ENCODE measurements at regions not wholly inside any gene's neighbourhood (a gene's known extent, or its start where the extent isn't known, plus 50 kb on each side); places are given as distances from the start of the nearest gene placed in this dataset.

DNA sequence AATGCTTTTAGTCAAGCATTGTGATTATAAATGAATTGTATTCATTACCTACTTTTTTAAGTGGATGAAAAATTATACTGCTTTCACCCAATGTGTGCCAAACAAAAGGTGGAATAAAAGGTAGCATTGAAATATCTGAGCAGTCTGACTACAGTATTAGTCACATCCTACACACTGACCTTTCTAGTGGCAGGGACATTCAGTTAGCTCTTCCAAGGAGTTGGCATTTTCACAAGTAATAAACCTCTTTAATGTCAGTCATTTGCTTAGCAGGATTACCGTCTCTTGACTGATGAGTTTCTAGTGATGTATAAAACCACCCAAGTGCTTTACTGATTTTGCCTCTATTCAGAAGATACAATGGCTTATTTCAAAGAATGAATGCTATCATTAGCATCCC lies 687.9 kb downstream of the ARAP2 start:
- no peak for TF ChIP-seq EGR1 (IDR thresholded peaks at IDR 0.05)

DNA sequence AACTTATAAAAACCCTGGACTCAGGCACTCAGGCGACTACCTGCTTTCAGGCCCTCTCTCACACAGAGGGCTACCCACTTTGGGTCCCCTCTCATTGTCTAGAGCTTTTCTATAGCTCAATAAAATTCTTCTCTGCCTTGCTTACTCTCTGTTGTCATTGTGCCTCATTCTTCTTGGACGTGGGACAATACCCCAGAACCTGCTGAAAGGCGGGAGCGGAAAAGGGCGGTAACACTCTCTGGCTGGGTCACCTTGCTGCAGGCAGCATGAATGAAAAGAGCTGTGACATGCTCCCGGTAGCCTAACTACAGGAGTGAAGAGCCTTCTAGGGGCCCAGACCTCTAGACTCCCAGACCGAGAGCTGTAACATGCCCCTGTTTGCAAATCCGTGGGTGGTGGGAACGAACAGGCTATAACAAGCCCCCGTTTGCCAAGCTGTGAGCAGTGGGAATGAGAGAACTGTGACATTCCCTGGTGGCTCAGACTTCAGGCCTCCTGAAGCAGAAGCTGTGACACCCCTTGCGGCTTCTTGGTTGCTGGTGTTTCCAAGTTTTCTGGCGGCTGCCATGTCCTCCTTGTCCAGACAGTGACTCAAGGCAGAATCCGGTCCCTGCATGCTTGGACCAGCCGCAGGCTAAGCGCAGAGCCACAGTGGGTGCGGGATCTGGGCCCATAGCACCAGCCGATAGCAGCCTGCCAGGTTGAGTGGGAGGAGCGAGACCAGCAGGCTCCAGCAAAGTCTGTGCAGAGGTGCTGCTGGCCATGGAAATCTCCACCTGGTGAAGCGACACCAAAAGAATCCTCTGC lies 684.6 kb downstream of the ARAP2 start:
- no peak for TF ChIP-seq YY1 (IDR thresholded peaks at IDR 0.05; ENCODE audit: low read depth)
- TF ChIP-seq, protein P1, sequence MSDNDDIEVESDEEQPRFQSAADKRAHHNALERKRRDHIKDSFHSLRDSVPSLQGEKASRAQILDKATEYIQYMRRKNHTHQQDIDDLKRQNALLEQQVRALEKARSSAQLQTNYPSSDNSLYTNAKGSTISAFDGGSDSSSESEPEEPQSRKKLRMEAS (IDR thresholded peaks at IDR 0.05): no peak
- no peak for TF ChIP-seq TCF12 (IDR thresholded peaks at IDR 0.05; ENCODE audit: low read depth)
- no peak for TF ChIP-seq TAF1 (IDR thresholded peaks at IDR 0.05; ENCODE audit: low read depth)
- no peak for TF ChIP-seq EP300 (IDR thresholded peaks at IDR 0.05; ENCODE audit: borderline replicate concordance)
- no peak for TF ChIP-seq CEBPB (IDR thresholded peaks at IDR 0.05)
- no peak for TF ChIP-seq EGR1 (IDR thresholded peaks at IDR 0.05)
- TF ChIP-seq FOXM1 (IDR thresholded peaks at IDR 0.05; ENCODE audit: borderline replicate concordance, low read depth): no peak
- TF ChIP-seq ZBTB7A (IDR thresholded peaks at IDR 0.05; ENCODE audit: low read depth): no peak
- no peak for TF ChIP-seq CREB1 (IDR thresholded peaks at IDR 0.05; ENCODE audit: low read depth)
- no peak for TF ChIP-seq RAD21 (IDR thresholded peaks at IDR 0.05; ENCODE audit: low read depth)
- no peak for TF ChIP-seq TEAD4 (IDR thresholded peaks at IDR 0.05)
- TF ChIP-seq, protein P2, sequence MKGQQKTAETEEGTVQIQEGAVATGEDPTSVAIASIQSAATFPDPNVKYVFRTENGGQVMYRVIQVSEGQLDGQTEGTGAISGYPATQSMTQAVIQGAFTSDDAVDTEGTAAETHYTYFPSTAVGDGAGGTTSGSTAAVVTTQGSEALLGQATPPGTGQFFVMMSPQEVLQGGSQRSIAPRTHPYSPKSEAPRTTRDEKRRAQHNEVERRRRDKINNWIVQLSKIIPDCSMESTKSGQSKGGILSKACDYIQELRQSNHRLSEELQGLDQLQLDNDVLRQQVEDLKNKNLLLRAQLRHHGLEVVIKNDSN (IDR thresholded peaks at IDR 0.05): no peak
- TF ChIP-seq NFIC (IDR thresholded peaks at IDR 0.05): no peak
- TF ChIP-seq, protein P3, sequence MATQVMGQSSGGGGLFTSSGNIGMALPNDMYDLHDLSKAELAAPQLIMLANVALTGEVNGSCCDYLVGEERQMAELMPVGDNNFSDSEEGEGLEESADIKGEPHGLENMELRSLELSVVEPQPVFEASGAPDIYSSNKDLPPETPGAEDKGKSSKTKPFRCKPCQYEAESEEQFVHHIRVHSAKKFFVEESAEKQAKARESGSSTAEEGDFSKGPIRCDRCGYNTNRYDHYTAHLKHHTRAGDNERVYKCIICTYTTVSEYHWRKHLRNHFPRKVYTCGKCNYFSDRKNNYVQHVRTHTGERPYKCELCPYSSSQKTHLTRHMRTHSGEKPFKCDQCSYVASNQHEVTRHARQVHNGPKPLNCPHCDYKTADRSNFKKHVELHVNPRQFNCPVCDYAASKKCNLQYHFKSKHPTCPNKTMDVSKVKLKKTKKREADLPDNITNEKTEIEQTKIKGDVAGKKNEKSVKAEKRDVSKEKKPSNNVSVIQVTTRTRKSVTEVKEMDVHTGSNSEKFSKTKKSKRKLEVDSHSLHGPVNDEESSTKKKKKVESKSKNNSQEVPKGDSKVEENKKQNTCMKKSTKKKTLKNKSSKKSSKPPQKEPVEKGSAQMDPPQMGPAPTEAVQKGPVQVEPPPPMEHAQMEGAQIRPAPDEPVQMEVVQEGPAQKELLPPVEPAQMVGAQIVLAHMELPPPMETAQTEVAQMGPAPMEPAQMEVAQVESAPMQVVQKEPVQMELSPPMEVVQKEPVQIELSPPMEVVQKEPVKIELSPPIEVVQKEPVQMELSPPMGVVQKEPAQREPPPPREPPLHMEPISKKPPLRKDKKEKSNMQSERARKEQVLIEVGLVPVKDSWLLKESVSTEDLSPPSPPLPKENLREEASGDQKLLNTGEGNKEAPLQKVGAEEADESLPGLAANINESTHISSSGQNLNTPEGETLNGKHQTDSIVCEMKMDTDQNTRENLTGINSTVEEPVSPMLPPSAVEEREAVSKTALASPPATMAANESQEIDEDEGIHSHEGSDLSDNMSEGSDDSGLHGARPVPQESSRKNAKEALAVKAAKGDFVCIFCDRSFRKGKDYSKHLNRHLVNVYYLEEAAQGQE (IDR thresholded peaks at IDR 0.05; ENCODE audit: low read depth): no peak

DNA sequence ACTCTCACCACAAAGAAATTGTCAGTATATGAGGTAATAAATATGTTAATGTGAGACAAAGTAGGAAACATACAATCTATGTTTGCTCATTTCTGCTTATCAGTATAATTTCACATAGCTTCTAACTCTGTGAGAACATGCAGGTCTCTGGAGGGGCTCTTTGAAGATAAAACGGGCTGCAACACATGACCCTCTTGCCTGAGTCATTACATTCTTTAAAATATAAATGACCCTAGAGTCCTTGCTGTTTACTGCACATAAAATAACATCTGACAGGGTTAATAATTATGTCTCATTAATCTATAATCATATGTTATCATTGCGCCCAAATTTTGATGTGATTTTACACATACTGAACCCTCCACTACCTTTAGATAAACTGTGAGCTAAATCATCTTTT lies 681.5 kb downstream of the ARAP2 start:
- no peak for TF ChIP-seq CREB1 (IDR thresholded peaks at IDR 0.05; ENCODE audit: low read depth)
- TF ChIP-seq TEAD4 (IDR thresholded peaks at IDR 0.05): no peak
- no peak for TF ChIP-seq TAF1 (IDR thresholded peaks at IDR 0.05; ENCODE audit: low read depth)
- no peak for TF ChIP-seq RAD21 (IDR thresholded peaks at IDR 0.05; ENCODE audit: low read depth)
- TF ChIP-seq FOXM1 (IDR thresholded peaks at IDR 0.05; ENCODE audit: borderline replicate concordance, low read depth): no peak
- no peak for TF ChIP-seq CEBPB (IDR thresholded peaks at IDR 0.05)
- no peak for TF ChIP-seq TCF12 (IDR thresholded peaks at IDR 0.05; ENCODE audit: low read depth)
- TF ChIP-seq ZBTB7A (IDR thresholded peaks at IDR 0.05; ENCODE audit: low read depth): no peak
- no peak for TF ChIP-seq EGR1 (IDR thresholded peaks at IDR 0.05)
- TF ChIP-seq, protein P3 (IDR thresholded peaks at IDR 0.05; ENCODE audit: low read depth): no peak

DNA sequence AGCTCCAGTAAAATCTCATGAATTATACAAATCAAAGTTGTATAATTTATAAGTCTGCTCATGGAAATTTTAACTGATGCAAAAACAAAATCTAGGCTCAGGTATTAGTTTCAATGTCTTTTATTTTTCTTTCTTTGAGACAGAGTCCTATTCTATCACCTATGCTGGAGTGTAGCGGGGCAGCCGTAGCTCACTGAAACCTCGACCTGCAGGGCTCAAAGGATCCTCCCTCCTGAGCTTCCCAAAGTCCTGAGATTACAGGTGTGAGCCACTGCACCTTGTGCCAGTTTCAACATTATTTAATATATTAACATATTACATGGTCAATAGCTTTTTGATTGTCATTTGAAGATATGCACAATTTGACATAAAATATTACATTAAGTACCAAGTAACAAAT lies 678.7 kb downstream of the ARAP2 start:
- TF ChIP-seq YY1 (IDR thresholded peaks at IDR 0.05; ENCODE audit: low read depth) (no peak), TCF12 (IDR thresholded peaks at IDR 0.05; ENCODE audit: low read depth) (no peak), RAD21 (IDR thresholded peaks at IDR 0.05; ENCODE audit: low read depth) (no peak), TEAD4 (IDR thresholded peaks at IDR 0.05) (no peak), CREB1 (IDR thresholded peaks at IDR 0.05; ENCODE audit: low read depth) (no peak), ZBTB7A (IDR thresholded peaks at IDR 0.05; ENCODE audit: low read depth) (no peak), NFIC (IDR thresholded peaks at IDR 0.05) (no peak), EGR1 (IDR thresholded peaks at IDR 0.05) (no peak), TAF1 (IDR thresholded peaks at IDR 0.05; ENCODE audit: low read depth) (no peak), FOXM1 (IDR thresholded peaks at IDR 0.05; ENCODE audit: borderline replicate concordance, low read depth) (no peak), EP300 (IDR thresholded peaks at IDR 0.05; ENCODE audit: borderline replicate concordance) (no peak), CEBPB (IDR thresholded peaks at IDR 0.05) (no peak)
- TF ChIP-seq, protein P2 (IDR thresholded peaks at IDR 0.05): no peak
- TF ChIP-seq, protein P1 (IDR thresholded peaks at IDR 0.05): no peak
- TF ChIP-seq, protein P3 (IDR thresholded peaks at IDR 0.05; ENCODE audit: low read depth): no peak
